GM18511 (cell line): ENCODE measurements at regions not wholly inside any gene's neighbourhood (a gene's known extent, or its start where the extent isn't known, plus 50 kb on each side); places are given as distances from the start of the nearest gene placed in this dataset.

Experiments
- ATAC-seq: cut with Tn5 transposase; IDR thresholded peaks from one replicate; pipeline ENCODE4 v1.9.1; 2021; ENCODE audit warnings: mild to moderate bottlenecking, moderate library complexity; ENCODE audit not compliant: unreplicated experiment

- ATAC-seq = no peak
These were observed 78.0 kb upstream of the GTSF1L start for GRCh38 chr20:43804781-43805180.

GRCh38 chr20:43803276-43803675, 76.5 kb upstream of the GTSF1L start:
- no peak for ATAC-seq

- ATAC-seq = no peak
These were observed 73.4 kb upstream of the GTSF1L start for GRCh38 chr20:43800186-43800585.

- no peak for ATAC-seq
These were observed 72.9 kb upstream of the GTSF1L start for GRCh38 chr20:43799741-43800140.

GRCh38 chr20:43799150-43799711, 72.4 kb upstream of the GTSF1L start:
- no peak for ATAC-seq

- no peak for ATAC-seq
These were observed 71.7 kb upstream of the GTSF1L start for GRCh38 chr20:43798291-43799149.

GRCh38 chr20:43794326-43794725, 67.5 kb upstream of the GTSF1L start:
- no peak for ATAC-seq

GRCh38 chr20:43789593-43789992, 62.8 kb upstream of the GTSF1L start:
- ATAC-seq = peak; percentile 49

GRCh38 chr20:43787937-43788336, 61.1 kb upstream of the GTSF1L start:
- ATAC-seq = no peak

GRCh38 chr20:43786885-43787284, 60.1 kb upstream of the GTSF1L start:
- no peak for ATAC-seq

GRCh38 chr20:43781215-43781614, 54.4 kb upstream of the GTSF1L start:
- no peak for ATAC-seq

- no peak for ATAC-seq
These were observed 51.6 kb upstream of the GTSF1L start for GRCh38 chr20:43778375-43778774.

- no peak for ATAC-seq
These were observed 49.9 kb upstream of the GTSF1L start for GRCh38 chr20:43776691-43777090.
